SK-N-MC (cell line): ENCODE measurements at regions not wholly inside any gene's neighbourhood (a gene's known extent, or its start where the extent isn't known, plus 50 kb on each side); places are given as distances from the start of the nearest gene placed in this dataset.

Experiments used
- DNase-seq: peaks from one replicate; pipeline ENCODE4 v3.0.0-alpha.2; 2011; ENCODE audit warnings: low read depth, low spot score
- H3K27ac ChIP-seq: fragments of 200-600 bp; sonication (generic); 2 replicates; pipeline ENCODE4 v1.5.1; 2016; ENCODE audit warnings: mixed run types
- H3K36me3 ChIP-seq: fragments of 200-600 bp; sonication (generic); 2 replicates; pipeline ENCODE4 v1.6.1; 2017; ENCODE audit warnings: antibody characterized with exemption, low read length, mixed read lengths; ENCODE audit not compliant: insufficient read depth
- H3K4me3 ChIP-seq: fragments of 200-600 bp; sonication (generic); 2 replicates; pipeline ENCODE4 v1.5.1; 2016
- H3K9ac ChIP-seq: fragments of 200-600 bp; sonication (generic); 2 replicates; pipeline ENCODE4 v1.8.0; 2017; ENCODE audit warnings: mixed run types, mixed read lengths; ENCODE audit not compliant: insufficient read length
- H3K9me3 ChIP-seq: fragments of 200-600 bp; sonication (generic); 2 replicates; pipeline ENCODE4 v1.6.1; 2017; ENCODE audit warnings: low read depth, mild to moderate bottlenecking, antibody characterized with exemption, low read length, moderate library complexity, mixed read lengths
- EZH2 ChIP-seq: fragments of 200-600 bp; sonication (generic); IDR thresholded peaks from one replicate; pipeline ENCODE4 v1.6.1; 2017; ENCODE audit warnings: antibody characterized with exemption
- FOXP2 ChIP-seq: optimal IDR thresholded peaks from 2 replicates; pipeline ENCODE3; 2011; ENCODE audit warnings: mild to moderate bottlenecking, moderate library complexity; ENCODE audit not compliant: insufficient read depth; ENCODE audit errors: extremely low read length, control extremely low read depth
- POLR2AphosphoS5 ChIP-seq: IDR thresholded peaks from 2 replicates; pipeline ENCODE4 v1.6.1; 2012; ENCODE audit warnings: mild to moderate bottlenecking, low read depth, low read length, borderline replicate concordance

- TF ChIP-seq EZH2 = no peak
- no peak for TF ChIP-seq POLR2AphosphoS5
- no peak for TF ChIP-seq FOXP2
- Histone ChIP-seq H3K27ac (no peak overlapping the region), H3K36me3 (no peaks in the 10 kb centered on the region), H3K4me3 (no peak overlapping the region), H3K9ac (no peak overlapping the region), H3K9me3 (no peaks in the 10 kb centered on the region)
- no peak for DNase-seq
These were observed 89.7 kb downstream of the FOXF2 start for GRCh38 chr6:1479095-1479494.

- no peak overlapping the region for H3K9ac ChIP-seq
- TF ChIP-seq FOXP2 = no peak
- TF ChIP-seq EZH2 = no peak
- TF ChIP-seq POLR2AphosphoS5 = no peak
- no peaks in the 10 kb centered on the region for H3K36me3 ChIP-seq
- no peak for DNase-seq
- no peak overlapping the region for H3K4me3 ChIP-seq
- H3K27ac ChIP-seq = no peak overlapping the region
- H3K9me3 ChIP-seq = no peaks in the 10 kb centered on the region
These were observed 90.3 kb downstream of the FOXF2 start for GRCh38 chr6:1479601-1480221.

GRCh38 chr6:1481286-1481685, 91.9 kb downstream of the FOXF2 start:
- Histone ChIP-seq H3K4me3 (no peak overlapping the region), H3K27ac (no peak overlapping the region)

GRCh38 chr6:1482381-1483166, 93.2 kb downstream of the FOXF2 start:
- no peak for DNase-seq
- TF ChIP-seq POLR2AphosphoS5 (no peak), FOXP2 (no peak), EZH2 (no peak)
- Histone ChIP-seq H3K9ac (no peak overlapping the region), H3K9me3 (no peaks in the 10 kb centered on the region), H3K27ac (no peak overlapping the region), H3K36me3 (no peaks in the 10 kb centered on the region), H3K4me3 (no peak overlapping the region)

More at GRCh38 chr6:1481286-1481685, 91.9 kb downstream of the FOXF2 start:
- H3K9ac ChIP-seq = no peak overlapping the region
- no peak for DNase-seq
- H3K36me3 ChIP-seq = no peaks in the 10 kb centered on the region
- no peaks in the 10 kb centered on the region for H3K9me3 ChIP-seq
- TF ChIP-seq EZH2 = no peak
- no peak for TF ChIP-seq POLR2AphosphoS5

- no peak overlapping the region for H3K27ac ChIP-seq
- no peak for TF ChIP-seq FOXP2
- H3K4me3 ChIP-seq = no peak overlapping the region
- H3K9ac ChIP-seq = no peak overlapping the region
- no peak for DNase-seq
- no peaks in the 10 kb centered on the region for H3K36me3 ChIP-seq
- no peaks in the 10 kb centered on the region for H3K9me3 ChIP-seq
These were observed 96.3 kb downstream of the FOXF2 start for GRCh38 chr6:1485678-1486077.

- H3K36me3 ChIP-seq = no peaks in the 10 kb centered on the region
- no peak overlapping the region for H3K27ac ChIP-seq
- no peaks in the 10 kb centered on the region for H3K9me3 ChIP-seq
- no peak overlapping the region for H3K4me3 ChIP-seq
- TF ChIP-seq POLR2AphosphoS5 (no peak), EZH2 (no peak), FOXP2 (no peak)
- DNase-seq = no peak
- H3K9ac ChIP-seq = no peak overlapping the region
These were observed 97.0 kb downstream of the FOXF2 start for GRCh38 chr6:1486387-1486786.

- H3K9me3 ChIP-seq = no peaks in the 10 kb centered on the region
- no peak overlapping the region for H3K4me3 ChIP-seq
- H3K9ac ChIP-seq = no peak overlapping the region
These were observed 97.9 kb downstream of the FOXF2 start for GRCh38 chr6:1487239-1487638.

GRCh38 chr6:1491025-1491424, 101.6 kb downstream of the FOXF2 start:
- H3K4me3 ChIP-seq = no peak overlapping the region
- no peaks in the 10 kb centered on the region for H3K9me3 ChIP-seq
- TF ChIP-seq EZH2 (no peak), POLR2AphosphoS5 (no peak), FOXP2 (no peak)
- no peak overlapping the region for H3K27ac ChIP-seq
- DNase-seq = no peak
- no peak overlapping the region for H3K9ac ChIP-seq
- no peaks in the 10 kb centered on the region for H3K36me3 ChIP-seq

More at GRCh38 chr6:1487239-1487638, 97.9 kb downstream of the FOXF2 start:
- H3K27ac ChIP-seq = no peak overlapping the region
- no peaks in the 10 kb centered on the region for H3K36me3 ChIP-seq
- TF ChIP-seq FOXP2 (no peak), POLR2AphosphoS5 (no peak), EZH2 (no peak)
- DNase-seq = no peak

GRCh38 chr6:1491591-1492319, 102.4 kb downstream of the FOXF2 start:
- no peak overlapping the region for H3K9ac ChIP-seq
- TF ChIP-seq FOXP2 = no peak
- TF ChIP-seq EZH2 = no peak
- no peak for TF ChIP-seq POLR2AphosphoS5
- no peak for DNase-seq
- no peaks in the 10 kb centered on the region for H3K9me3 ChIP-seq
- no peak overlapping the region for H3K4me3 ChIP-seq
- H3K36me3 ChIP-seq = no peaks in the 10 kb centered on the region
- no peak overlapping the region for H3K27ac ChIP-seq
